HG02588 (cell line): ENCODE measurements at regions not wholly inside any gene's neighbourhood (a gene's known extent, or its start where the extent isn't known, plus 50 kb on each side); places are given as distances from the start of the nearest gene placed in this dataset.

Experiments used
- ATAC-seq: cut with Tn5 transposase; IDR thresholded peaks from one replicate; pipeline ENCODE4 v1.9.1; 2021; ENCODE audit warnings: mild to moderate bottlenecking, moderate library complexity; ENCODE audit not compliant: unreplicated experiment

DNA sequence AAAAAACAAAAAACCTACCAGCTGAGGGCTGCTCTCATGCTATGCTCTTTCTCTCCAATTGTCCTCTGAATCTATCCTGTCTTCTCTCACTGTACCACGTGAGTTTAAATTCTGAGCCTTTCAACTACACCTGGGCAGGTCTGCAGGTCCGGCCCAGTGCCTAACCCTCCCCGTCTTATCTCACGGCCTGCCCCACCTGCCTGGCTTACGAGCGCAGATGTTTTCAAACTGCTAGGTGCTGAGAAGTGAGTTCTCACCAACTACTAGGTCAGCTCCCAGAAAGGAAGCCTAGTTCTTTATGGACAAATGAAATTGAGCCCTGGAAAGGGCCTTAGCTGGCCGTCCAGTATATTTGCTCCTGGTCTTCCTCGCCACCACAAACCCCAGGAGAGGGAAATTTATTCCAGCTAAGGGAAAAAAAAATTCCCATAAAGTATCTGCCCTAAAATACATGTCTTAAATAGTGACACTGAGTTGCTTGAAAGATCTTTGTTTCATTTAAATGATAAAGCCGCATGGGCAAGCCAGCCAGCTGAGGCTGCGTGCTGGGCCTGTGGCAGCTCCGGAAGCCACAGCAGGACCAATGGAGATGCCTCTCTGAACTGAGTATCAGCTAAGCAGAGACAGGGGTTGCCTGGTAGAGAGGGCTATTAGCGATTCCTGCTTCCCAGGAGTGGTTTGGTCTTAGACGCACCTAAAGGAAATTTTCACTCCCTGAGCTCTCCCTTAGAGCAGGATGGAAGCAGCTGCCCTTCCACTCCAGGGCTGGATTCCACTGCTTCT lies 92.5 kb upstream of the NCK2 start:
- ATAC-seq = no peak

DNA sequence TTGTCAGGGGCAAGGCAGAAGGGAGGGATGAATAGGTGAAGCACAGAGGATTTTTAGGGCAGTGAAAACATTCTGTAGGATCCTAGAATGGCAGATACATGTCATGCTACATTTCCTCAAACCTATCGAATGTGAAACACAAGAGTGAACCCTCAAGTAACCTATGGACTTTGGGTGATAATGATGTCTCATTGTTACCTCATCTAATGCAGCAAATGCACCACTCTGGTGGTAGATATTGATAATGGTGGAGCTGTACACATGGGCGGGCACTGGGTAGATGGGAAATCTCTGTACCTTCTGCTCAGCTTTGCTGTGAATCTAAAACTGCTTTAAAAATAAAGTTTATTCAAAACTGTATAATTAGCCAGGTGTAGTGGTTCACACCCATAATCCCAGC lies 95.2 kb upstream of the NCK2 start:
- no peak for ATAC-seq

DNA sequence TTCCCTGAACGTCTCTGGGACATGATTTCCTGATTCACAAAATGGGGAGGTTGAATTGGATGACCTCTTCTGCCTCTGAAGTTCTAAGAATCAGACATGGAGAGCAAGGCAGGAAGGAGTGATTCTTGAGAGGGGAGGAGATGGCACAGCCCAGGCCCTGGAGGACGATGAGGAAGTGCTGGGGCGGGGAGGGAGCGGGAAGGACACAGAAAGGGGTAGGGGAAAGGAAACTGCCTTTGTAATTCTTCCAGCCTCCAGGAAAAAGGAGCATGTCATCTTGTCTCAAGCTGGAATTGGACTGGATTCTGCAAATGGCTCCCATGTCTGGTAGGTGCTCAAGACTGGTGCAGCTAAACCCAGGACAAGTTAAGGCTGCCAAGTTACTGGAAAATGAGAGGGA lies 97.0 kb upstream of the NCK2 start:
- no peak for ATAC-seq

DNA sequence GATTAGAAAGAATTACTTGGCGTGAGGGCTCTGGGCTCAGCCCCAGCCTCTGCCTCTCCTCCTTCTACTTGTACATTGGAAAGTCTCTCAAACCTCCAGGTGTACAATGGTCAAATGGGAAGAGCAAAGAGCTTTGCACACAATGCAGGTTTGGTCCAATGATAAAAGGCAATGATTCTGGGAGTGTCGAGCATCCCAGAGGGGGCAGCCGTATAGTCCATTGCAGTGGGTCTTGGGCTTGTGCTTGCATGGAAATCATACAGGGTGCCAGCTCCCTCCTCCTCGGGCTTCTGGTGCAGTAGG lies 98.0 kb upstream of the NCK2 start:
- no peak for ATAC-seq

DNA sequence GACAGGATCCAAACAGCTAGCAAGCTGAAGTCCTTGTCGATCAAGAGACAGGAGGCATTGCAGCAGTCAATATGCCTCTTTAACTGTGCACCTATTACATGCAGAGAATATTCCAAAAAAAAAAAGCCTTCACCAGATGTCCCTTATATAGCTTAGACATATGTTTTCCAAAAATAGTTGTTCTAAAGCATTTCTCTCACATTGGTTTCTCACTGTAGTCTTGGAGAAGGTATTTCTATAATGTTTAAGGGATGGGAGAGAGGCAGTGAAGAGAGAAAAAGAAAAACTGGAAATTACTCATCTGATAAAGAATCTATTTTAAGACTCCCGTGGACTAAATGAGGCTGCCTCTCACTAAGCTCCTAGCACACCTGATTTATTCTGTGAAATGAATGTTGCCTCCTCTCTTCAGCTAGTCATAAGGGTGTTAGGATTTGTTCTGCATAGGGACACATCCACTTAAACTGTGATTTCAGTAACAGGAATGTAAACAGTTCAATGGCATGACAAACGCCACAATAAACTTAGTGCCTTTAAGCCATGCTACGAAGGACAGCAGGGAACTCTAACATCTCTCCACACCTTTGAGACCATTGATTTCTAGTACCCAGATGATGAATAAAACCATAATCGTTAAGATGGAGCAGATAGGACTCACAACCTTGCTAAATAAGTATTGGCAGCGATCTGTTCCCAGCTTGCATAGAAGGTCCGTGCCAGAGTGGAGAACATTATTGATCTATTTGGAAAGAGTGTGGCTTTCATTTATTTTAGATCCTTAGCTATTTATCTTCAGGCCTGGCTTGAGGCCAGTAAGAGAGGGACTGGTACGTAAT lies 98.6 kb upstream of the NCK2 start:
- no peak for ATAC-seq

DNA sequence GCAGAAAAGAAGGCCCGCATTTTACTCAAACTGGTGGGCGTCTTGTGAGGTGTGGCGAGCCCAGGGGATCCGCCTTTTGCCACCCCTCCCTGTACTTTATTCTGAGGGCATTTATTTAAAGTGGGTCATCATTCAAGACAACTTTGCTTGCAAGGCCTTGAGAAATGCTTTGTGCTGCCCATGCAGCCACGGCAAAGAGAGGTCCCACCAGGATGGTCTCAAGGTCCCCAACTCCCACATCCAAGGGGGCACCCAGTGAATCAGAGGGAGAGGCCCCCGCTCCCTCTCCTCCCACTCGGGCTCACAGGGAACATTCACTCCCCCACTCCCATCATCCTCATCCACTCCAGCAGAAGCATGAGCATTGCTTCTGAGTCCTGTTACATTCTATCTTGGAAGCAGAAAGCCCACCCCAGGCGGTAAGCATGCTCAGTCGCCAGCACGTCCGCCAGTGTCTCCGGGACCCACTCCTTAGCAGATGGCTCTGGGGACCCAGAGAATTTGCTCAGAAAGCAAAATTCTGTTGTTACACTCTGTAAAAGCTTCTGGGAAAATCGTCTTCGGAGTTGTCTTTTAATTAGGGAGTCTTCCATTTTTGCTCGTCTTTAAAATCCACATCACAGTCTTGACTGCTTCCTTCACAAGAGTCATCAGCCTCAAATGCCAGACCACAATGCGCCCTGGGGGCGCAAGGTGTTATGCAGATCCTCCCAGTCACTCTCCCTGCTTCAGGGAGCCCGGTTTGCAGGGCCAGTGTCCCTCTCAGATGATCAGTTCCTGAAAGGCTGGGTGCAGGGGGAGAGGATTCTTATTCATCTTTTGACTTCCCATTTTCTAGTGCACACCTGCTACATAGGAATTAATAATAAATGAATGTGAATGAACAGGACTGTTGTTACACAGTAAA lies 99.4 kb upstream of the NCK2 start:
- no peak for ATAC-seq

DNA sequence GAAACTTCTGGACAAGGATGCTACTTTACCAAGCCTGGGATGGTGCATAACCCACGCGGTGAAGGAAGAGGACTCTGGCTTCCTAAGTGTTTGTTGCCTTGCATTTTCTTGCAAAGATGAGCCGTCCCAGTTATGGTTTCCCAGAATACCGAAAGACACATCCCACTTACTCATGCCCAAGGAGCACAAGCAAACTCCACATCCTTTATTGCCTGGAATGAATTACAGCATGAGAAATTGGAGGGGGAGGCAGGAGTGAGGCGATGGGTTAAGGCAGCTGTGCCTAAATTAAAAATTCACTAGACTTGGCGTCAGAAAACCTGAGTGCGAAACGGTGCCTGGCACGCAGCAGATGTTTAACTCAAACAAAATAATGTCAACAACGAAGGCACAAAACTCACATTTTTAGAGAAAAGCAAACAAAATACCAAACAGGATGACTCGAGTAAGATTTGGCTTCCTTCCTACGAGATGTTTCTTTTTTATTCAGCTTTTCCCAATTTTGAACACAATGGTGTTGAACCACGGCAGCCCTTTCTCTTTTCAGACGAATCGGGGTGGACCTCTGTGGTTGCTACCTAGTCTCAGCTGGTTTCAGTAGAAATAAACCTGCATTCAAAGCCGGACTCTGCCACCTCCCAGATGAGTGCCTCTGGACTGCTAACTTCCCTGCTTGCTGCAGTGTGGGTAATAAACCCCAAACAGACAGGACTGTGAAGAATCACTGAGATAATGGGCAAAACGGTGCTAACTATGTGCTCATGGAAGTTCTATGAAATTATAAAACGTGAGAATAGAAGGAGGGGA lies 100.3 kb upstream of the NCK2 start:
- no peak for ATAC-seq

DNA sequence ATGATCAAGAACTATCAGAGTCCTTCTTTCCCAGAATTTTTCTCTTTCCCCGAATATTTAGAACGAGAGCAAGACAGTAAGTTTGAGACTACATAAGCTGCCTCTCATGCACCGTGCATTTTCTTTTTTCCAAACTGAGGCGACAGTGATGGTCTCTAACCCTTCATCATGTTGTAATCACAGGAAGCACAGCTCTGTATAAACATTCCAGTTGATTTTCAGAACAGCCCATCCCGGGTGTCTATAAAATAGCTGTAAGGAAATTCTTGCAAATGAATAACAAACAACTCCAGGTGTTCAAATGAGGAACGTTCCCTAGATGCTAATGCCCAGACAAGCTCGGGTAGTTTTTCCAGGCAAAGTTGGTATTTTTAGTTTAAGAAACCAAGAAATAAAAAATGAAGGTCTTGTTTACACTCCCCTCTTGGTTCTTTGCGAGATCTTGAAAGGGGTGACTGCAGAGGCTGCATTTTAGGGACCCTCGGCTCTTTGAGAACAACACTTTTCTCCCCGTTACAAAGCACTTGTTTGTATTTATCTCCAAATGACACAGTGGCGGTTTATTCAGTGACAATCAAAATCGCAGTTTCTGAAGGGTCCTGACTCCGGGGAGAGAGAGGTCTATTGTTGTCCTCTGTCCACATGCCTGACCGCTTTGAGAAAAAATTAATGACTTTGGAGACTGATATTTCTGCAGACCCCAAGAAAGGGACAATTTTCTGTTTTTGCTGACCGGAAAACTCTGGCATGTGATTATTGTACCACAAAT lies 101.1 kb upstream of the NCK2 start:
- ATAC-seq = no peak

DNA sequence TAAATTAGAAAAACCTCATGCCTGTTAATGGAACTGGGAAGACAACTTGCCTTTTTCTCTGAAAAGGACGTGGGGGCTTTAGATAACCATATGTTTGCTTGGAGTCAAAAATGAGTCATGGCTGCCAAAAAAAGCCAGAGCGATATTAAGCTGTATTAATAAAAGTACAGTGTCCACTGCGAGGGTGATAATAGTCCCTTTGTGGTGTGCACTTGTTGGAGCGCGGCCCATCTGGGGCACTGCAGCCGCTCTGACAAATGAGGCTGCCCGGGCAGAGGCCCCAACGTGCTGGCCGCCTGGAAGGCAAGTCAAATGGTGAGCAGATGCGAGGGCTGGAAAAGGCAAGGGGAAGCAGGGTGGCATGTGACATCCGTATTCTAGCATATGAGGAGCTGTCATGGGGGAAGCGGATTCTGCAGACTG lies 103.3 kb upstream of the NCK2 start:
- no peak for ATAC-seq

DNA sequence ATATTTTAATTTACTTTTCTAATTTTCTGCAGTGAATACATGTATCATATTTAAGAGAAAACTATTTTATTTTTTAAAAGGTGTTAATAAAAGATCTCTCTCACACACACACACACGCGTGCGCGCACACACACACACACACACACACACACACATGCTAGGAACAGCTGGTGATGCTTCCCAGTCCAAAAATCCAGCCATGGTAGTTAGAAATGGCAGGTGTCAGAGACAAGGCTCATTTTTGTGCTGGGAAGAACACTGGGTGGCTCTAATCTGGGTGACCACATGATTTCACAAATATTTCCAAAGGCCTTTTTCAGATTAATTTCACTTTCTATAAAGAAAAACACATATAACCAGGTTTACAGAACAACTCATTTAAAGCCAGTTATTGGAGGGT lies 104.5 kb upstream of the NCK2 start:
- ATAC-seq = no peak

DNA sequence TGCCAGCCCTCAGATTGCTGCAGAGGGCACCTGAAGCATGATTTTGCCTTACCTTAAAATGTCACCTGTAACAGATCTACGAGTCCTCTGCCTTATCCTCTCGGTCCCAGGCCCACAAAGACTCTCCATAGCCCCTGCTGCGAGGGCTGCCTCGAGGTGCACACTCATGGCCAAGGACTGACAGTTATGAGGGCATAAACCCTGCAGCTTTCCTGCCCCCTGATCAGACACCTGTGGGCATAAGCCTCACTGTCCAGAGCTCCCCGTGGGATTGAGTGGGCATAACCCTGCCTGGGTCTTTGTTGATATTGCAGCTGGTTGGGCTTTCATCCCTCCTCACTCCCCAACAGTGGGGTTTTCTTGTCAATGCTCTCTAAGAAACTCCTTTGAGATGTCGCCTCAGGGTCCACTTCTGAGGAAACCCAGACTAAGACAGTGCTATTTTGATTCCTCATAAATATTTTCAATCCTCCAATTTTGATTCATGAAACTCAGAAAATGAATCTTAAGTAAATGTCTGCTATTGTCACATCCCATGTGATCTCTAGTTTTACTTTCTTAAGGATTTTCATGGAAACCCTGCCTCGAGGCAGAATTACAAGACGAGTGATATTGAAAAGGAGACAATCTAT lies 108.5 kb upstream of the NCK2 start:
- ATAC-seq = no peak

DNA sequence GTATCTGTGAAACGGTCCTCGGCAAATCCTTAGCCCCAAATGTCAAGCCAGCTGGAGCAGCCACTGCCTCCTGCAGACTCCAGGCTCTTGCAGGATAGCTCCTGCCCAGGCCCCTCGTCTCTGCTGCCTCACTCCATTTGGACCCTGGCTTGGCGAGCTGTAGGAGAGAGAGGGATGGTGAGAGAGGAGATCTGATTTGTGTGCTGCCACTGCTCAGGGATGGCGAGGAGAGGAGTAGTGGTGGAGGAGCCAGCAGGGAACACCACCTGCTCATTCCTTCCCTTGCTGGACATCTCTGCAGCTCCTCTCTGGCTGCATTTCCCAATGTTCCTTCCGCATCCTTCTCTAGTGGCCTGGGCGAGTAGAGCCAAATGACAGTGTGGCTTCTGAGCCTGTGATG lies 109.1 kb upstream of the NCK2 start:
- no peak for ATAC-seq

DNA sequence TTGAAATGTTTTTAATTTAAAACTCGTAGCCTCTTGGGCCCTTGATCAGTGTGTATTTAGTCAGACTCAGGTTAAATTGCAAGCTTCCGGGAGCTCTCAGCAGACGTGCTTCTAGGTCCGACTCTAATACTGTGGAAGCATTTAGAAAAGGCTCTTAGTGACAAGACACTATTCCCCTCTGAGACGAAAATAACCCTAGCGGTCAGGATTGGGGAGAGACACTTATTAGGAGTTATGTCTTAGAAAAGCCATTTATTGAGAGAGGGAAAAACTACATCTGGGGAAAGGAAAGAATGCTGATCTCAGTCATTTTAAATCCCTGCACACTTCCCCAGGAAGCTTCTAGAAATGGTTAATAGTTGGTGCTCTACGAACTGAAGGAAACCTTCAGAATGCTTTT lies 110.5 kb upstream of the NCK2 start:
- no peak for ATAC-seq

DNA sequence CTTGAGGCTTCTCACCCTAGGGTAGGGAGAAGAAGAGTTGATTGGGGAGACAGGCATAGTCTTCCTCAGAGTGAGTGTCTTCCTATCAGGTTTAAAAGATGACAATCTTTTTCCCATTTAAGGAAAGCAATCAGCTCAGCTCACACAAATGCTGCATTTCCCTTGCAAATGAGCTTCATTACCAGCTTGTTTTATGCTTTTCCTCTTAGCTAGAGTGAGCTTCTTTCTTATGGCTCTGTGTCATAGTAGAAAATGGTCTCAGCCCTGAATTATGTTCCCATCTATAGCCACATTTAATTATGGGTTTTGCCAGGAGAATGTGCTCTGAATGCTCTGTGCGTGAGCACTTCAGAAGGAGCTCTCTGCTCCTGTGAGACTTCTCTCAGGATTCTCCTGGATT lies 112.8 kb upstream of the NCK2 start:
- no peak for ATAC-seq

DNA sequence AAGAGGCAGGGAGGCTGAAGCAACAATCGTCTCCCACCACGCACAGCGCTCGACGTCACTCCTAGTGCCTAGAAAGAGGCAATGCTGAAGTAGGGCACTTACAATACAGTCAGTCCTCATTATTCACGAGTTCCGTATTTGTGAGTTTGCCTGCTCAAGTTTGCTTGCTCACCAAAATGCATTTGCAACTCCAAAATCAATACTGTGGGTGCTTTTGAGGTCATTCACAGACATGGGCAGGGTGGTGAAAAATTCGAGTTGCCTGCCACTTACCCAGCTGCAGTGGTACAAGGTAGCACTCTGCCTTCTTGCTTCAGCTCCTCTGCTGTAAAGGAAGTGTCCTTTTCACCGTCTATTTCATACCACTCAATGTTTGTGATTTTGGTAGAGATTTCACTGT lies 113.7 kb upstream of the NCK2 start:
- no peak for ATAC-seq

DNA sequence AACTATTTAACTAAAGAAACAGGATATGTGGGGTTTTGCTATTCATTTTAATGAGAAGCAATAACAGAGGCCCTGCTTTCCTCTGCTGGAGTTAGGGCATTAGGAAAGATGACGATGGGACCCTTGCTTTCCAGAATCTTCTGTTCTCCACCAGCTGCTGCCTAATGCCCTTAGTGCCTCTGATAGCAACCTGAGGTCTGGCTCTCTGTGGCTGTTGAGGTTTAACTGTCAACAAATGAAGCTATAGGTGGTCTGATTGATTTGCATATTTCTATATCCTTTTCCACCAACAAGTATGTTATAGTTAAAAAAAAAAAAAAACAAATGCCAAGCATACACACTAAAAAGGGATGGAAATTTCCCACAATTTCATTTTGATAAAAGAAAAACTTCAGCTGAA lies 115.1 kb upstream of the NCK2 start:
- no peak for ATAC-seq

DNA sequence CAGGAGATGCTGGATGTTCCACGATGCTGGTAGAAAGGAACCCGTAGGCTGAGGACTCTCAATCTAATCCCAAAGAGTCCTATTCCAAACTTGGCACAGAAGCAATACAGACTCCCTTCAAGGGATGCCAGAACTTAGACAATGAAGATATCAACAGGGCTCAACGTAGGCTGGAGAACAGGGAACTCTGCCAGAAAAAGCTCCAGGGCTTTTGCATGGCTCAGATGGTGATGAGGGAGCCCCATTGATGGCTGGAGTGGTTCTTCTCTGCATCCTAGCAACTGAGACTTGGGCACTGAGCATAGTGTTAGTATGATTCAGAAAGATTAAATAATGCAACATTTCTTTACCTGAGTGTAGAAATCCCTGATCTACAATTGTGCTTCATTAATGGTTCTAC lies 117.2 kb upstream of the NCK2 start:
- ATAC-seq = no peak

DNA sequence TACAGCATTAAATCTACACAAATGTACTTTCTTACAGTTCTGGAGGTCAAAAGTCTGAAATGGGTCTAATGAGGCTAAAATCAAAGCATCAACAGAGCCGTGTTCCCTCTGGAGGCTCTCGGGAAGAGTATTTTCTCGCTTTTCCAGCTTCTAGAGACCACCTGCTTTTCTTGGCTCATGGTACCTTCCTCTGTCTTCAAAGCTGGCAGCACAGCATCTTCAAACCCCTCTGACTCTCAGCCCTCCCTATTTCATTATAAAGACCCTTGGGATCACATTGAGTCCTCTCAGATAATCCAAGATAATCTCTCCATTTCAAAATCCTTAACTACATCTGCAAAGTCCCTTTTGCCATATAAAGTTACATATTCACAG lies 117.8 kb upstream of the NCK2 start:
- no peak for ATAC-seq

DNA sequence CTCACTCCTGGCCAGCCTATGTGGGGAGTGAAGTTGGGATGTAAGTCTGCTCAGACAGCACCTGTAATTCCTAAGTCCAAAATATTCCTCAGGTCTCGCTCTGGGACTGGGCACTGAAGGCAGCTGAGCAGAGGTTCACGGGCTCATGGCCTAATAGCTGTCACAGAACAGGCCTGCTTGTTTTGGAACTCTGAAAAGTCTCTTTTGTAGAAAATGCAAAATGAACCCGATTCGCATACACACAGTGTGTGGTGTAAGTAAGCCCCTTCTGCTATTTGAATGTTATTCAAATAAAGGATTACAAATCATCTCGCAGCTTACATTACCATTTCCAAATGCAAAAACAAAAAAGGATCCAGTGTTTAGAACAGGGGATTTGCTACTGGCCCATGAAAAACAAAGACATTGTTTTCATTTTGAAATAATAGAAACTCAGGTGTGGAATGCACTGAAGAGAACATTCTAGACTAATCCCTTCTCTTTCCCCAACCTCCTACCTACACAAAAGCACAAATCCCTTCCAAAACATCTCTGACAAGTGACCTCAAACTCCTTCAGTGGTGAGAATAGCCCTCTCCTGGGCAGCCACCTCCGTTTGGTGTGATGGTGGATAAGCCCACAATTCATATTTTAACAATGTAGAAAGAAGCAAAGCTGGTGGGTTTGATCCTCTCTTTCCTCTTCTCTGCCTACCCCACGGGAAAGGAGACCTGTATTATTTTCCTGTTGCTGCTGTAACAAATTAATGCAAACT lies 118.3 kb upstream of the NCK2 start:
- ATAC-seq = no peak
